ENCODE measurements at regions not wholly inside any gene's neighbourhood (a gene's known extent, or its start where the extent isn't known, plus 50 kb on each side); places are given as distances from the start of the nearest gene placed in this dataset.

GRCh38 chr5:124156415-124156996, 589.9 kb downstream of the ZNF608 start:
- TF ChIP-seq FOXA2 (IDR thresholded peaks at IDR 0.05) (no peak), CTCF (IDR thresholded peaks at IDR 0.05; ENCODE audit: low read depth, low read length, missing input control) (no peak), GABPA (IDR thresholded peaks at IDR 0.05 in 1 of 2, conservative IDR thresholded peaks at IDR 0.05 in 1 of 2) (no peak), EGR1 (IDR thresholded peaks at IDR 0.05; ENCODE audit: low read depth in 2 of 2) (no peak)
- Histone ChIP-seq H3K27ac (ENCODE audit: low read depth in 1 of 2, low read length in 2 of 2) (no peak overlapping the region), H3K4me1 (ENCODE audit: control insufficient read depth in 4 of 4, insufficient read depth in 4 of 4, low read length in 3 of 4) (no peaks in the 10 kb centered on the region), H3K9ac (ENCODE audit: low read depth in 1 of 2, low read length in 2 of 2) (no peak overlapping the region), H3K27me3 (ENCODE audit: control insufficient read depth in 4 of 4, insufficient read depth in 4 of 4, low read length in 3 of 4) (peaks cover 0 to under 1% (median 0%) of the 10 kb centered on the region in 4 donors), H3K4me3 (ENCODE audit: low read depth in 1 of 3, low read length in 3 of 3) (no peak overlapping the region), H3K36me3 (ENCODE audit: control insufficient read depth in 4 of 4, insufficient read depth in 3 of 4, low read depth in 1 of 4, low read length in 3 of 4) (no peaks in the 10 kb centered on the region), H3K9me3 (ENCODE audit: control insufficient read depth in 4 of 4, low read length in 3 of 4) (peaks cover 0 to 12% (median 1%) of the 10 kb centered on the region in 4 donors)
- WGBS, result 64% methylated on average over 4 of the region's 4 CpGs
- no peak for DNase-seq (ENCODE audit: low spot score)

- Histone ChIP-seq H3K9me3 (ENCODE audit: control insufficient read depth in 4 of 4, low read length in 3 of 4) (peaks cover 0 to 12% (median 1%) of the 10 kb centered on the region in 4 donors), H3K36me3 (ENCODE audit: control insufficient read depth in 4 of 4, insufficient read depth in 3 of 4, low read depth in 1 of 4, low read length in 3 of 4) (no peaks in the 10 kb centered on the region), H3K4me3 (ENCODE audit: low read depth in 1 of 3, low read length in 3 of 3) (no peak overlapping the region), H3K27ac (ENCODE audit: low read depth in 1 of 2, low read length in 2 of 2) (no peak overlapping the region), H3K9ac (ENCODE audit: low read depth in 1 of 2, low read length in 2 of 2) (no peak overlapping the region), H3K27me3 (ENCODE audit: control insufficient read depth in 4 of 4, insufficient read depth in 4 of 4, low read length in 3 of 4) (no peaks in the 10 kb centered on the region), H3K4me1 (ENCODE audit: control insufficient read depth in 4 of 4, insufficient read depth in 4 of 4, low read length in 3 of 4) (no peaks in the 10 kb centered on the region)
- no peak for DNase-seq (ENCODE audit: low spot score)
- WGBS, result 80% methylated on average over 1 of the region's 1 CpG
- TF ChIP-seq SP1 (IDR thresholded peaks at IDR 0.05), result no peak
- no peak for TF ChIP-seq NR2F2 (IDR thresholded peaks at IDR 0.05)
- TF ChIP-seq RXRA (IDR thresholded peaks at IDR 0.05), result no peak
- no peak for TF ChIP-seq YY1 (IDR thresholded peaks at IDR 0.05)
- no peak for TF ChIP-seq JUND (IDR thresholded peaks at IDR 0.05)
- no peak for TF ChIP-seq CTCF (IDR thresholded peaks at IDR 0.05; ENCODE audit: low read depth, low read length, missing input control)
- TF ChIP-seq ATF3 (IDR thresholded peaks at IDR 0.05), result no peak
- no peak for TF ChIP-seq FOXA1 (IDR thresholded peaks at IDR 0.05)
- TF ChIP-seq GABPA (IDR thresholded peaks at IDR 0.05 in 1 of 2, conservative IDR thresholded peaks at IDR 0.05 in 1 of 2), result no peak
- TF ChIP-seq REST (IDR thresholded peaks at IDR 0.05), result no peak
Measured at GRCh38 chr5:124154714-124155113, 591.7 kb downstream of the ZNF608 start.
